ENCODE measurements at regions not wholly inside any gene's neighbourhood (a gene's known extent, or its start where the extent isn't known, plus 50 kb on each side); places are given as distances from the start of the nearest gene placed in this dataset.

DNA sequence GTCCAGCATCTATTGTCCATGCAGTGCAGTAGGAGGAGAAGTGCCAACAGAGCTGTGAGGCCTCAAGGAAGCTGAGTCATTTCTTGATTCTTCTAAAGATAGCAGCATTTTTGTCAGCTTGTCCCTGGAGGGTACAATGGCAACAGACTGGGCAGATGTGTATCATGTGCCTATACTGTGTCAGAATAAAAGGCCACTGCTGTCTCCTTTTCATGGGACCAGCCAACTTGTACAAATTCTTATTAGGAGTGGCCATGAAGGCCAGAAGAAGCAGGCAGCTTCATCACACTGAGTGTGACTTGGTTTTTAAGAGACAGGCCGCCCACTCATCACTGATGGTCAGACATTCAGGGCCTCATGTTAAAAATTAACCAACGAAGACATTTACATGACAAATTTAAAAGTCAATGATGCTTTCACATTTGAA lies 185.0 kb upstream of the FAM241A start:
- no peak for TF ChIP-seq NFIC (IDR thresholded peaks at IDR 0.05)
- TF ChIP-seq EGR1 (IDR thresholded peaks at IDR 0.05) = no peak
- TF ChIP-seq, protein P1, sequence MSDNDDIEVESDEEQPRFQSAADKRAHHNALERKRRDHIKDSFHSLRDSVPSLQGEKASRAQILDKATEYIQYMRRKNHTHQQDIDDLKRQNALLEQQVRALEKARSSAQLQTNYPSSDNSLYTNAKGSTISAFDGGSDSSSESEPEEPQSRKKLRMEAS (IDR thresholded peaks at IDR 0.05) = no peak
- TF ChIP-seq EP300 (IDR thresholded peaks at IDR 0.05; ENCODE audit: borderline replicate concordance) = no peak
- TF ChIP-seq TEAD4 (IDR thresholded peaks at IDR 0.05) = no peak
- TF ChIP-seq CREB1 (IDR thresholded peaks at IDR 0.05; ENCODE audit: low read depth) = no peak
- TF ChIP-seq CEBPB (IDR thresholded peaks at IDR 0.05) = no peak

Data from Ishikawa (cell line).